OCI-LY7 (cell line): ENCODE measurements at regions not wholly inside any gene's neighbourhood (a gene's known extent, or its start where the extent isn't known, plus 50 kb on each side); places are given as distances from the start of the nearest gene placed in this dataset.

Experiments
- BruUV-seq: library from RNA; stranded (reverse); fragments of 400-500 nt; replicated peaks from 2 replicates; lab custom pipeline; 2021; lab: Mats Ljungman, UMichigan
- CTCF ChIA-PET: fragments of 300-600 bp; sonication (Branson Sonifier 250); formaldehyde crosslinking; loops from one replicate; lab custom pipeline; 2022; ENCODE audit warnings: antibody characterized with exemption; ENCODE audit not compliant: unreplicated experiment; lab: Charles Lee
- POLR2A ChIA-PET: fragments of 300-600 bp; sonication (Branson Sonifier 250); formaldehyde crosslinking; loops from one replicate; lab custom pipeline; 2022; ENCODE audit warnings: antibody characterized with exemption; lab: Charles Lee
- DNase-seq: peaks from one replicate; pipeline ENCODE4 v3.0.0-alpha.2; 2015; ENCODE audit warnings: low spot score
- H2AFZ ChIP-seq: fragments of 200-600 bp; sonication (generic), shearing (Covaris generic); 2 replicates; pipeline ENCODE4 v1.6.1; 2014; ENCODE audit warnings: mild to moderate bottlenecking, antibody characterized with exemption, low read length, moderate library complexity
- H3K27ac ChIP-seq: fragments of 200-600 bp; sonication (generic); 2 replicates; pipeline ENCODE4 v1.5.1; 2014; ENCODE audit warnings: mixed run types, low read depth, mild to moderate bottlenecking, moderate library complexity, low read length, inconsistent platforms; ENCODE audit not compliant: poor library complexity, severe bottlenecking
- H3K36me3 ChIP-seq: fragments of 200-600 bp; sonication (generic); 2 replicates; pipeline ENCODE4 v1.6.1; 2014; ENCODE audit warnings: mild to moderate bottlenecking, antibody characterized with exemption, low read length, moderate library complexity, mixed read lengths; ENCODE audit not compliant: insufficient read depth
- H3K4me1 ChIP-seq: fragments of 200-600 bp; sonication (generic); 2 replicates; pipeline ENCODE4 v1.5.1; 2014; ENCODE audit warnings: mild to moderate bottlenecking, low read length; ENCODE audit not compliant: insufficient read depth, poor library complexity, severe bottlenecking
- H3K4me2 ChIP-seq: fragments of 200-600 bp; sonication (generic); 2 replicates; pipeline ENCODE4 v1.6.1; 2014; ENCODE audit warnings: mild to moderate bottlenecking, low read length
- H3K4me3 ChIP-seq: fragments of 200-600 bp; sonication (generic); 2 replicates; pipeline ENCODE4 v1.5.1; 2014; ENCODE audit warnings: mild to moderate bottlenecking, low read depth, low read length; ENCODE audit not compliant: poor library complexity, severe bottlenecking
- H3K79me2 ChIP-seq: fragments of 200-600 bp; sonication (generic); 2 replicates; pipeline ENCODE4 v1.6.1; 2016; ENCODE audit warnings: low read depth, mild to moderate bottlenecking, low read length, moderate library complexity, mixed read lengths; ENCODE audit not compliant: insufficient read depth
- H3K9me2 ChIP-seq: fragments of 200-600 bp; sonication (generic); 2 replicates; pipeline ENCODE4 v1.6.1; 2016; ENCODE audit warnings: mild to moderate bottlenecking, low read length, mixed read lengths; ENCODE audit not compliant: insufficient read depth
- H3K9me3 ChIP-seq: fragments of 200-600 bp; sonication (generic); 2 replicates; pipeline ENCODE4 v1.6.1; 2014; ENCODE audit warnings: mild to moderate bottlenecking, mixed run types, low read length, mixed read lengths
- H4K20me1 ChIP-seq: fragments of 200-600 bp; sonication (generic); 2 replicates; pipeline ENCODE4 v1.6.1; 2014; ENCODE audit warnings: mild to moderate bottlenecking, antibody characterized with exemption, low read length, moderate library complexity, mixed read lengths; ENCODE audit not compliant: insufficient read depth
- EZH2phosphoT487 ChIP-seq: fragments of 200-600 bp; sonication (generic); IDR thresholded peaks from 2 replicates; pipeline ENCODE4 v1.6.1; 2018; ENCODE audit warnings: low read depth, borderline replicate concordance, mild to moderate bottlenecking, mixed run types, antibody characterized with exemption, low read length, moderate library complexity, mixed read lengths
- intact Hi-C: fragments of 100-400 bp; cut with micrococcal nuclease; formaldehyde crosslinking; loops from one replicate; pipeline ENCODE4 v1.10.0; 2022; ENCODE audit not compliant: unreplicated experiment
- TF ChIP-seq, protein P1 (sequence below): fragments of 200-600 bp; sonication (generic); conservative IDR thresholded peaks from 2 replicates; pipeline ENCODE4 v1.5.1; 2014; ENCODE audit warnings: mild to moderate bottlenecking, antibody characterized with exemption, low read length, moderate library complexity, mixed read lengths

DNA sequence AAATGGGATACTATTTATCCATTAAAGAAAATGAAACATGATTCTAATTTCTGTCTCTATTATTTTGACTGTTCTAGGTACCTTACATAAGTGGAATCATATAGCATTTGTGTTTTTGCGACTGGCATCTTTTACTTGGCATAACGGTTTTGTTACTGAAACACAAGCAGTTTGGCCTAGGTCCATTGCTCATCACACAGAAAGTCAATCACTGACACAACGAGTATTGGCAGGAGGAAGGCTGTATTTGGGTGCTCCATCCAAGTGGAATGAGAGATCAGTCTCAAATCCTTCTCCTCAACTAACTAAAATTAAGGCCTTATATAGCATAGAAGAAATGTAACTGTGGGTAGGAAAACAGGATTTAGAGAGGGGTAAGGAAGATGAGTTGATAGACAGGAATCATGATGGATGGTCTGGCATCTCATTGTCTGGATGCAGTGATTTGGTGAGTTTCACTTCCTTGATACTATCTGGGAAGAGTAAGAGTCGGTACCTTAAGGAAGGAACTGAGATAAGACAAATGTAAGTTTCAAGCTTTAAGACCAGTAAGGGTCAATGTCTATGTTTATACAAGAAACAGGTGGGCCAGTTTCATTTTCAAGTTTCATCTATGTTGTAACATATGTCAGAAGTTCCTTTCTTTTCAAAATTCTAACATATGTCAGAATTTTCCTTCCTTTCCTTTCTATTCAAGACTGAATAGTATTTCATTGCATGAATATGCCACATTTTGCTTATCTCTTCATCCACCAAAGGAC is 276.9 kb upstream of the RAB6C start:
- Histone ChIP-seq H3K79me2 (no peaks in the 10 kb centered on the region), H3K36me3 (no peaks in the 10 kb centered on the region), H3K4me1 (no peaks in the 10 kb centered on the region), H4K20me1 (no peaks in the 10 kb centered on the region), H3K4me2 (no peak overlapping the region), H2AFZ (no peak overlapping the region), H3K27ac (no peak overlapping the region), H3K9me3 (no peaks in the 10 kb centered on the region), H3K9me2 (no peaks in the 10 kb centered on the region), H3K4me3 (no peak overlapping the region)
- DNase-seq = no peak
- POLR2A ChIA-PET = no interaction called here
- TF ChIP-seq EZH2phosphoT487 = no peak
- TF ChIP-seq, protein P1, sequence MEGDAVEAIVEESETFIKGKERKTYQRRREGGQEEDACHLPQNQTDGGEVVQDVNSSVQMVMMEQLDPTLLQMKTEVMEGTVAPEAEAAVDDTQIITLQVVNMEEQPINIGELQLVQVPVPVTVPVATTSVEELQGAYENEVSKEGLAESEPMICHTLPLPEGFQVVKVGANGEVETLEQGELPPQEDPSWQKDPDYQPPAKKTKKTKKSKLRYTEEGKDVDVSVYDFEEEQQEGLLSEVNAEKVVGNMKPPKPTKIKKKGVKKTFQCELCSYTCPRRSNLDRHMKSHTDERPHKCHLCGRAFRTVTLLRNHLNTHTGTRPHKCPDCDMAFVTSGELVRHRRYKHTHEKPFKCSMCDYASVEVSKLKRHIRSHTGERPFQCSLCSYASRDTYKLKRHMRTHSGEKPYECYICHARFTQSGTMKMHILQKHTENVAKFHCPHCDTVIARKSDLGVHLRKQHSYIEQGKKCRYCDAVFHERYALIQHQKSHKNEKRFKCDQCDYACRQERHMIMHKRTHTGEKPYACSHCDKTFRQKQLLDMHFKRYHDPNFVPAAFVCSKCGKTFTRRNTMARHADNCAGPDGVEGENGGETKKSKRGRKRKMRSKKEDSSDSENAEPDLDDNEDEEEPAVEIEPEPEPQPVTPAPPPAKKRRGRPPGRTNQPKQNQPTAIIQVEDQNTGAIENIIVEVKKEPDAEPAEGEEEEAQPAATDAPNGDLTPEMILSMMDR = no peak
- no TSS peak for BruUV-seq
- intact Hi-C loops = no loop called here
- CTCF ChIA-PET = no interaction called here

DNA sequence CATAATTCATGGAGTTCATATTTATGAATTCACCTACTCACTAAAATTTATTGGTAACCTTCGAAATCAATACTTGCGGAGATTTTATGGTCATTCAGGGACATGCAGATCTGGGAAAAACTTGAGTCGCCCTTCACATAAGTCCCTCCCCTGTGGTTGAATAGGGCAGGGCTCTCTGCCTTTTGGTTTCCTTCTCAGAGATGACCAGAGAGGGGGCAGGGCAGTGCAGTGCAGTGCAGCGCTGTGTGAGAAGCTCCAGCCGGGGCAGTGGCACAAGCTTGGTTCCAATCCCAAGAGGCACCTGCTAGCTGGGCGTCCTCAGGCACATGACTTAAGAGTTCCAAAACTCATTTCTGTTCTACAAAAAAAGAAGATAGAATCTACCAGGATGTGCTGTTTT is 274.4 kb upstream of the RAB6C start:
- Histone ChIP-seq H3K9me2 (no peaks in the 10 kb centered on the region), H3K4me2 (no peak overlapping the region), H3K4me1 (no peaks in the 10 kb centered on the region), H4K20me1 (no peaks in the 10 kb centered on the region), H3K9me3 (no peaks in the 10 kb centered on the region), H3K36me3 (no peaks in the 10 kb centered on the region), H2AFZ (no peak overlapping the region), H3K4me3 (no peak overlapping the region), H3K27ac (no peak overlapping the region), H3K79me2 (no peaks in the 10 kb centered on the region)
- BruUV-seq = no TSS peak
- intact Hi-C loops = no loop called here
- DNase-seq = no peak
- CTCF ChIA-PET = no interaction called here
- POLR2A ChIA-PET = no interaction called here
- TF ChIP-seq EZH2phosphoT487 = no peak
- TF ChIP-seq, protein P1 = no peak

DNA sequence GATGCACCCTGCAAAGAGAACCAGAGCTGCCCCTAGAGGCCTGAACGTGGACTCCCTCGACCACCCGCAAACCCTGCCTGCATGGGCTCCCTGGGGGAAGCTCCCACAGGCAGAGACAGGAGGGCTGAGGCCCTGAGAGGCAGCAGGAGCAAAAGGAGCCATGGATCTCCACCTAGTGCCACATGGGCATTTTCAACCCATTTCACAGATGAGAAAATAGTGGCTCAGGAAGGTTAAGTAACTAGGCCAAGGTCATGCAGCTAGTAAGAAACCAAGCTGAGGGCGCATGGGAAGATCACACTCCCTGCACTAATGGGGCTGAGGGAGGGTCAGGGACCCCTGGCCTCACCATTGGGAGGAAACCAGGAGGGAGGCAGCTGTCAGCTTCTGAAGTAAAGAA is 271.7 kb upstream of the RAB6C start:
- intact Hi-C loops = no loop called here
- no peaks in the 10 kb centered on the region for H3K4me1 ChIP-seq
- no TSS peak for BruUV-seq

More for the DNA sequence above, 271.7 kb upstream of the RAB6C start:
- Histone ChIP-seq H3K79me2 (no peaks in the 10 kb centered on the region), H2AFZ (no peak overlapping the region), H4K20me1 (no peaks in the 10 kb centered on the region), H3K4me2 (no peak overlapping the region), H3K27ac (no peak overlapping the region), H3K9me3 (no peaks in the 10 kb centered on the region), H3K4me3 (no peak overlapping the region), H3K36me3 (no peaks in the 10 kb centered on the region), H3K9me2 (no peaks in the 10 kb centered on the region)
- no peak for TF ChIP-seq EZH2phosphoT487
- TF ChIP-seq, protein P1 = no peak
- DNase-seq = no peak
- CTCF ChIA-PET = no interaction called here
- POLR2A ChIA-PET = no interaction called here
